ENCODE measurements at regions not wholly inside any gene's neighbourhood (a gene's known extent, or its start where the extent isn't known, plus 50 kb on each side); places are given as distances from the start of the nearest gene placed in this dataset.

DNA sequence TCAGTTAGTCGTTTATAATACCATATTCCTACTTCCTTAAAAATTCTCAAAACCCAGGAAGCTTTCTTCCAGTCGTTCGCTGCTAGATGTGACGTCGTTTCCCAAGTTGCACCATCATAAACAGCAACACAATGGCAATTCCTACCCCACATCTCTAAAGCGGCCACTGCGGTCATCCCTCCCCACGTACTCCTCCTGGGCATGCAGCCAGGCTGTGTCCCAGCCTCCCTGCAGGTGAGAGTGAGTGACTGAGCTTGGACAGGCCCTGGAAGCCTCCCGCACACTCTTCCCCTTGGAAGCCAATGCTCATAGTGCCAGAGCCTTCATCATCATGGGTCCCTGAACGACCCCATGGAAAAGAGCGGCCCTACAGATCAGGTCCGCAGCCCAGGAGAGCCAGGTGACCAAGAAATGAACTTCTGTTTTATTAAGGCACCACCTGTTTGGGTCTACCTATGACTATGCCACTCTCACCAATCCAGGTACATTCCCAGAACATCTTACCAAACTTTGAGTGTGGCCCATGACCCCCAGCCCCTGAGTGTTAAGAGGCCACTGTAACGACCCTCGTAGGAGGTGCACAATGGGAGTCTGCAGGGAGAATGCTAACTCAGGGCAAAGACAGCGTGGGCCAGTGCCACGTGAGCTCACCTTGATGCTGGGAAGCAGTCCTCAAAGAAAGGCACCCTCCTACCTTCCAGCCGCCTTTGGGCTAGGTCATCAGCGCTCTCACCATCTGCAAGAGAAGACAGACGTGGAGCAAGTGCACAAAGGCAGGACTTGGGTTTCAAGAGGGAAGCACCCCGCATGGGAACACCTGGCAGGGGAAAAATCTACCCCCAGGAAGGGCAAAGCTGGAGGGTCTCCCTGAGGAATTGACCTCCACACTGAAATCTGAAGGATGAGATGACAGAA lies 74.7 kb upstream of the RAB6C start:
- H3K4me3 ChIP-seq (ENCODE audit: low read depth, low read length) = no peak overlapping the region
- TF ChIP-seq, protein P1, sequence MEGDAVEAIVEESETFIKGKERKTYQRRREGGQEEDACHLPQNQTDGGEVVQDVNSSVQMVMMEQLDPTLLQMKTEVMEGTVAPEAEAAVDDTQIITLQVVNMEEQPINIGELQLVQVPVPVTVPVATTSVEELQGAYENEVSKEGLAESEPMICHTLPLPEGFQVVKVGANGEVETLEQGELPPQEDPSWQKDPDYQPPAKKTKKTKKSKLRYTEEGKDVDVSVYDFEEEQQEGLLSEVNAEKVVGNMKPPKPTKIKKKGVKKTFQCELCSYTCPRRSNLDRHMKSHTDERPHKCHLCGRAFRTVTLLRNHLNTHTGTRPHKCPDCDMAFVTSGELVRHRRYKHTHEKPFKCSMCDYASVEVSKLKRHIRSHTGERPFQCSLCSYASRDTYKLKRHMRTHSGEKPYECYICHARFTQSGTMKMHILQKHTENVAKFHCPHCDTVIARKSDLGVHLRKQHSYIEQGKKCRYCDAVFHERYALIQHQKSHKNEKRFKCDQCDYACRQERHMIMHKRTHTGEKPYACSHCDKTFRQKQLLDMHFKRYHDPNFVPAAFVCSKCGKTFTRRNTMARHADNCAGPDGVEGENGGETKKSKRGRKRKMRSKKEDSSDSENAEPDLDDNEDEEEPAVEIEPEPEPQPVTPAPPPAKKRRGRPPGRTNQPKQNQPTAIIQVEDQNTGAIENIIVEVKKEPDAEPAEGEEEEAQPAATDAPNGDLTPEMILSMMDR (conservative IDR thresholded peaks at IDR 0.05; ENCODE audit: low read depth, low read length) = no peak
- no peak for DNase-seq (ENCODE audit: low read depth)

DNA sequence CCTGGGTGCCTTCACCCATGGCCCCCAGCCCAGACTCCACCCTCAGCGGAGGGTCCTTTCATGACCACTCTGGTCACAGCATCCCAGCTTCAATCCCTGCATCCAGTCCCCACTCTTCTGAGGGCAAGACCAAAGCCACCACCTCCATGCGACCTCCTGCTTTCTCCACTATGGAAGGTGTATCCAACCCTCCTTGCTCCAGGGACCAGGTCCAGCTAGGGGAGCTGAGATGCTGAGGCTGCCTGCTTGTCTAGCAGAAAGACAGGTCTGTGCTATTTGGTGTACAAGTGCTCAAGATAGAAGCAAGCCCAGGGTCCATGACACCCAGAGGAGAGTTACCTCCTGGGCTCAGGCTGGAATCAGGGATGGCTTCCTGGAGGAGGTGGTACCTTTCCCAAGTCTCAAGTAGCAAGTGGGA lies 73.8 kb upstream of the RAB6C start:
- TF ChIP-seq, protein P1 (conservative IDR thresholded peaks at IDR 0.05; ENCODE audit: low read depth, low read length) = no peak
- no peak for DNase-seq (ENCODE audit: low read depth)
- no peak overlapping the region for H3K4me3 ChIP-seq (ENCODE audit: low read depth, low read length)

DNA sequence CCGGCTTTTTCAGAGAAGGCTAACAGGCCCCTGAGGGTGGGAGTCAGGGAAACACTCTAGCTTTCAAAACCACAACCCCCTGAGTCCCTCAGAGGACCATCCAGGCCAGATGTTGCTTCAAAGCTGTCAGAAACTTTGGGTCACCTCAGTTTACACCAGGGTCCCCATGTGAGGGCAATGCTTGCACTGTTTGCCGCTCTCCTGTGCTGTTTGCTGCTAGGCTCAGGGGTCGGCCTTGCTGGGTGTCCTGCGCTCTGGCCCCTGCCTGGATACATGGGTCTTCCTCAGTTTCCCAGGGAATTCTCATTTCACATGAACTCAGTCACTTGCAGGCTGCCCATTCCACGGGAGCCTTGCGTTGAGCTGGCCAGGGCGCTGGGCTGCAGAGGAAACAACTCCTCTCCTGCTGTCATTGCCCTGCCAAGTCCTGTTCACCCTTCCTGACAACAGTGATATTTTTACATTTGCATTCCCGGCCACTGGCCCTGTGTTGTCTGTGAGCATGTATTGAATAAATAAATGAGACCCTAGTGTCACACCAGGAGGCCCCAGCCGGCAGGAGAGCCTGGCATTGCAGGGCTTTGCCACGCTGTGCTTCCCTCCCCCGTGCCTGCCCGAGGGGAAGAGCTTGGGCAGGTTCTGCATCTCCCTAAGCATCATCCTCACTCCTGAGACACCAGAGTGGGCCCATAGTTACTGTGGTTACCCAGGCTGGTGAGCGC lies 73.2 kb upstream of the RAB6C start:
- TF ChIP-seq, protein P1 (conservative IDR thresholded peaks at IDR 0.05; ENCODE audit: low read depth, low read length) = no peak
- H3K4me3 ChIP-seq (ENCODE audit: low read depth, low read length) = no peak overlapping the region
- no peak for DNase-seq (ENCODE audit: low read depth)

DNA sequence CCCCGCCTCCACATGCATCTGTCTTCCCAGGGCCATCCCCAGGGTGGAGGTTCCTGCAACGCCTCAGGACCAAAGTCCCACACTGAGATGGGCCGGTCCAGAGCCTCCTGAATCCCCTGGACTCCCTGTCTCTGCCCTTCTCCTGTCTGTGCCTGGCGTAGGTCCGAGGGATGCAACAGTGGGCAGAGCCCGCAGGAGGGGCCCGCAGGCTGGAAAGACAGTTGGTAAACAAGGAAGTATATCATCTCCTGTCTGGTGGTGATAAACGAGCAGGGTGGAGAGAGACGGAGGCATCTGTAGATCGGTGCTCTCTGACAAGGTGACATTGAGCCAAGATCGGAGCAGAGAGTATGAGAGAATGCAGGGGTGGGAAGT lies 72.6 kb upstream of the RAB6C start:
- no peak for DNase-seq (ENCODE audit: low read depth)
- TF ChIP-seq, protein P1 (conservative IDR thresholded peaks at IDR 0.05; ENCODE audit: low read depth, low read length) = no peak
- H3K4me3 ChIP-seq (ENCODE audit: low read depth, low read length) = no peak overlapping the region

DNA sequence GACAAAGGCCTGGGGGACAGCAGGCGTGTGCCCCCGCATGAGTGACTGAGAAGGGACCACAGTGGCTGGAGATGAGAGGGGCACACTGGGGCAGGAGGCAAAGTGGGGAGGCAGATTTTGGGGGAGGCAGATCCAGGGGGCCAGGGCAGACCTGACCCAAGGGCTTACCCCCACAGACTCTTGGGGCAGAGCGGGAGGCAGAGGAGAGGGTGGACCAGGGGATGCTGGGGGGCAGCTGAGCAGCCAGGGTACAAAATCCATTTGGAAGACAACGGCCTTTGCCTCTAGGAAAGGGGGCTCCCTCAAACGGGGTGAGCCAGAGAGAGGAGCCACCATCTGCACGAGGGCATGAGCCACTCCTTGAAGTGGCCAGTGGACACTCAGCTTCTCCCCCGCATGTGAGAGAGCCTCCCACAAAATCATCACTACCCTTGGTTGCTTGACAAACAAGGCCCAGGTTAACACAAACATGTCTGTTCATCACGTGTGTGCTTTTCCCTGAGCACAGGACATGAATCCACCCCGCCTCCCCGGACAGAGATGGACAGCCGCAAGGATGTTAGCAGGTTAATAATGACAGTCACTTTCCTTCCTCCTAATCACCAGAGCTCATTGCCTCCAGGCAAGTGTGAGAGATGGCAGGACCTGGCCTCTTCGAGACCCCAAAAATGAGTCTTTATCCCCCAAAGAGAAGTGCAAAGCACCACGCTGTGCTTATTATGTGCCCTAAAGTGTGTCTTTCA lies 72.0 kb upstream of the RAB6C start:
- no peak for DNase-seq (ENCODE audit: low read depth)
- H3K4me3 ChIP-seq (ENCODE audit: low read depth, low read length) = no peak overlapping the region
- TF ChIP-seq, protein P1 (conservative IDR thresholded peaks at IDR 0.05; ENCODE audit: low read depth, low read length) = no peak

DNA sequence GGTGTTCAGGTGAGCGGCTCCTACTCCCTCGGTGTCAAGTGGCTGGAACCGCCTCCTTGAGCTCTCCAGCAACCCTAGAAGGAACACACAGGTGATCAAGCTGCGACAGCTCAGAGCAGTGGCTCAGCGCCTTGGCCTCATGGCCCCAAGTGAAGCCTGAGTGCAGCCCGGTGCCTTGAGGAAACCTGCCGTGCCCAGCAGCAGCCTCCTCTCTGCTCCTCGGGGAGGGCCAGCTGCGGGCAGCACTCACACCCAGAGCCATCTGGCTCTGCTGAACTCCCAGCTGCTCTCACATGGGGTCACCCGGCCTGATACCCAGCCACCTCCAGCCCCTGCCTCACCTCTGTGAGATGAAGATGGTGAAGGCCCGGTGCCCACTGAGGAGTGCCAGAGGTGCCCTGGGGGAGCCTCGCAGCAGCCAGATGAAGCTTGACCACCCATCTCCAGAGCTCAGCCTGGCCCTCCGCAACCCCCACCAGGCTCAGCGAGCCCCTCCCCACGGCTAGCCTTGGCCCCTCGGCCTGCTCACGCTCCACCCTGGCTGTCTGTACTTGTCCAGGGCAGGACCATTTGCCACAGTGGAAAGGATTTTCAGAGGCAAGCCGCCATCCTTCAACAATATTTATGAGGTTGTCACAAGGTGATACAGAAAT lies 70.6 kb upstream of the RAB6C start:
- no peak overlapping the region for H3K4me3 ChIP-seq (ENCODE audit: low read depth, low read length)
- TF ChIP-seq, protein P1 (conservative IDR thresholded peaks at IDR 0.05; ENCODE audit: low read depth, low read length) = no peak
- DNase-seq (ENCODE audit: low read depth) = no peak

Data from choroid plexus epithelial cell (primary cell).